Endothelial cell (in vitro differentiated cells): ENCODE measurements at regions not wholly inside any gene's neighbourhood (a gene's known extent, or its start where the extent isn't known, plus 50 kb on each side); places are given as distances from the start of the nearest gene placed in this dataset.
A peak's percentile ranks its signal among the peaks of the same experiment; 100 is the strongest.

Experiments
- DNase-seq: peaks from one replicate; pipeline ENCODE4 v3.0.0; 2021; ENCODE audit warnings: low spot score
- H3K27ac Mint-ChIP-seq: one replicate; pipeline ENCODE4 v1.8.0; 2021; ENCODE audit warnings: mixed read lengths, inconsistent platforms; ENCODE audit not compliant: unreplicated experiment
- H3K27me3 Mint-ChIP-seq: one replicate; pipeline ENCODE4 v1.8.0; 2021; ENCODE audit warnings: mild to moderate bottlenecking, moderate library complexity, mixed read lengths, inconsistent platforms; ENCODE audit not compliant: unreplicated experiment
- H3K36me3 Mint-ChIP-seq: one replicate; pipeline ENCODE4 v1.8.0; 2021; ENCODE audit warnings: mild to moderate bottlenecking, low read depth, mixed read lengths, inconsistent platforms; ENCODE audit not compliant: unreplicated experiment
- H3K4me1 Mint-ChIP-seq: one replicate; pipeline ENCODE4 v1.8.0; 2021; ENCODE audit warnings: mild to moderate bottlenecking, mixed read lengths, inconsistent platforms; ENCODE audit not compliant: unreplicated experiment
- H3K4me3 Mint-ChIP-seq: one replicate; pipeline ENCODE4 v1.8.0; 2021; ENCODE audit warnings: mild to moderate bottlenecking, mixed read lengths, inconsistent platforms; ENCODE audit not compliant: unreplicated experiment
- H3K9me3 Mint-ChIP-seq: one replicate; pipeline ENCODE4 v1.8.0; 2021; ENCODE audit warnings: mixed read lengths, inconsistent platforms; ENCODE audit not compliant: unreplicated experiment
- CTCF ChIP-seq: fragments of 200-600 bp; sonication (generic); IDR thresholded peaks from one replicate; pipeline ENCODE4 v1.5.0; 2021; ENCODE audit warnings: antibody characterized with exemption; ENCODE audit not compliant: unreplicated experiment

GRCh38 chr18:22278798-22279197, 109.4 kb downstream of the GATA6 start:
- Mint-ChIP-seq H3K4me1 (peaks cover 30% of the 10 kb centered on the region), H3K27me3 (peaks cover 8% of the 10 kb centered on the region), H3K9me3 (no peaks in the 10 kb centered on the region), H3K36me3 (peaks cover 11% of the 10 kb centered on the region), H3K27ac (no peak overlapping the region), H3K4me3 (no peak overlapping the region)
- DNase-seq, result no peak
- TF ChIP-seq CTCF, result no peak

GRCh38 chr18:22277758-22278157, 108.4 kb downstream of the GATA6 start:
- peaks cover 30% of the 10 kb centered on the region for H3K4me1 Mint-ChIP-seq
- TF ChIP-seq CTCF, result no peak
- peaks cover under 1% of the 10 kb centered on the region for H3K9me3 Mint-ChIP-seq
- H3K27me3 Mint-ChIP-seq, result peaks cover 8% of the 10 kb centered on the region
- H3K4me3 Mint-ChIP-seq, result no peak overlapping the region
- no peak for DNase-seq
- H3K27ac Mint-ChIP-seq, result no peak overlapping the region
- peaks cover 11% of the 10 kb centered on the region for H3K36me3 Mint-ChIP-seq

GRCh38 chr18:22276334-22276713, 106.9 kb downstream of the GATA6 start:
- peak overlapping the region; percentile 68 for H3K27ac Mint-ChIP-seq
- no peak for TF ChIP-seq CTCF
- H3K36me3 Mint-ChIP-seq, result peaks cover 11% of the 10 kb centered on the region
- peaks cover 6% of the 10 kb centered on the region for H3K27me3 Mint-ChIP-seq
- DNase-seq, result no peak
- peaks cover 4% of the 10 kb centered on the region for H3K9me3 Mint-ChIP-seq
- H3K4me1 Mint-ChIP-seq, result peaks cover 26% of the 10 kb centered on the region
- H3K4me3 Mint-ChIP-seq, result no peak overlapping the region

- TF ChIP-seq CTCF, result no peak
- Mint-ChIP-seq H3K27ac (peak overlapping the region; percentile 86), H3K36me3 (peaks cover 11% of the 10 kb centered on the region), H3K9me3 (peaks cover 4% of the 10 kb centered on the region), H3K4me1 (peaks cover 26% of the 10 kb centered on the region), H3K27me3 (peaks cover 6% of the 10 kb centered on the region), H3K4me3 (peak overlapping the region; percentile 57)
- no peak for DNase-seq
Observed at GRCh38 chr18:22275706-22276333, 106.4 kb downstream of the GATA6 start.

GRCh38 chr18:22273101-22274039, 104.0 kb downstream of the GATA6 start:
- peaks cover 22% of the 10 kb centered on the region for H3K4me1 Mint-ChIP-seq
- no peak for TF ChIP-seq CTCF
- no peak overlapping the region for H3K27ac Mint-ChIP-seq
- H3K36me3 Mint-ChIP-seq, result peaks cover 8% of the 10 kb centered on the region
- H3K9me3 Mint-ChIP-seq, result peaks cover 4% of the 10 kb centered on the region
- DNase-seq, result no peak
- peaks cover 5% of the 10 kb centered on the region for H3K27me3 Mint-ChIP-seq
- H3K4me3 Mint-ChIP-seq, result no peak overlapping the region
